Body of pancreas (tissue), 4 donors: ENCODE measurements at regions not wholly inside any gene's neighbourhood (a gene's known extent, or its start where the extent isn't known, plus 50 kb on each side); places are given as distances from the start of the nearest gene placed in this dataset.
"Not testable (repeated sequence)": the region's sequence is repeated elsewhere in the genome, so short reads cannot be mapped to it uniquely, and the experiment has no call there.

Experiments used
- CTCF ChIP-seq, 7 experiments: fragments of 450-650 bp in 4 of 7; fragments of 200-600 bp in 3 of 7; sonication (generic) in 3 of 7; IDR thresholded peaks; one replicate each; pipeline ENCODE4 v1.5.1; 2016 to 2019; ENCODE audit warnings: antibody characterized with exemption in 7 of 7
- POLR2A ChIP-seq, 3 donors: fragments of 450-650 bp; IDR thresholded peaks; one replicate each; pipeline ENCODE4 v1.6.1; 2016; ENCODE audit warnings: antibody characterized with exemption in 3 of 3, mild to moderate bottlenecking in 2 of 3

- not testable (repeated sequence) for TF ChIP-seq CTCF, POLR2A (IDR thresholded peaks at IDR 0.05)
Observed at GRCh38 chr1:206404309-206405027, 65.8 kb upstream of the IKBKE start.
